Cardiac fibroblast (primary cell): ENCODE measurements at regions not wholly inside any gene's neighbourhood (a gene's known extent, or its start where the extent isn't known, plus 50 kb on each side); places are given as distances from the start of the nearest gene placed in this dataset.

Experiments used
- DNase-seq, 2 donors: peaks; one replicate each; pipeline versions ENCODE4 v3.0.0 to v3.0.0-alpha.2; 2010; ENCODE audit warnings: low read depth in 2 of 2
- H3K4me3 ChIP-seq, 2 donors: replicated peaks in 1 of 2; 1 replicate in 1 of 2; 2 replicates in 1 of 2; pipeline ENCODE4 v1.5.1; 2011; ENCODE audit warnings: low read depth in 2 of 2, low read length in 2 of 2, mild to moderate bottlenecking in 2 of 2, moderate library complexity in 1 of 2
- TF ChIP-seq, protein P1 (sequence below): IDR thresholded peaks from one replicate; pipeline ENCODE4 v1.5.1; 2011; ENCODE audit warnings: low read depth, mild to moderate bottlenecking, low read length, inconsistent platforms

DNA sequence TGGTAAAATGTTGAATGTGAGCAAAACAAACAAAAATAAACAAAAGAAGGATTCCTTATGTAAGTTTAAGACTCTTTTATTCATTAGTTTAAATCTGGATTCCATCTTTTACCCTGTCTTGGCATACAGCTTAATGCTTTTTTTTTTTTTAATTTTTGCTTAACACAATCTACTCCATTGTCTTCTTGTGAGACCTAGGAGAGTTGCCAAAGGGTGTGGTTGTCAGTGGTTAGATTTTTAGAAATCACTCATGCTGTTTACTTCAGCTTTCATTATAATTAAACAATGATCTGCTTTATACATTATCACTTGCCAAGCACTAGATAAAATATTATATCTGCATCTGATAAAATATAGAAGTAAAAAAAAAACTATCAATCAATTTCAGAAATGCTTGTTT lies 77.7 kb upstream of the KITLG start:
- H3K4me3 ChIP-seq, result no peak overlapping the region
- DNase-seq, result peak; percentile 44 to 71
- TF ChIP-seq, protein P1, sequence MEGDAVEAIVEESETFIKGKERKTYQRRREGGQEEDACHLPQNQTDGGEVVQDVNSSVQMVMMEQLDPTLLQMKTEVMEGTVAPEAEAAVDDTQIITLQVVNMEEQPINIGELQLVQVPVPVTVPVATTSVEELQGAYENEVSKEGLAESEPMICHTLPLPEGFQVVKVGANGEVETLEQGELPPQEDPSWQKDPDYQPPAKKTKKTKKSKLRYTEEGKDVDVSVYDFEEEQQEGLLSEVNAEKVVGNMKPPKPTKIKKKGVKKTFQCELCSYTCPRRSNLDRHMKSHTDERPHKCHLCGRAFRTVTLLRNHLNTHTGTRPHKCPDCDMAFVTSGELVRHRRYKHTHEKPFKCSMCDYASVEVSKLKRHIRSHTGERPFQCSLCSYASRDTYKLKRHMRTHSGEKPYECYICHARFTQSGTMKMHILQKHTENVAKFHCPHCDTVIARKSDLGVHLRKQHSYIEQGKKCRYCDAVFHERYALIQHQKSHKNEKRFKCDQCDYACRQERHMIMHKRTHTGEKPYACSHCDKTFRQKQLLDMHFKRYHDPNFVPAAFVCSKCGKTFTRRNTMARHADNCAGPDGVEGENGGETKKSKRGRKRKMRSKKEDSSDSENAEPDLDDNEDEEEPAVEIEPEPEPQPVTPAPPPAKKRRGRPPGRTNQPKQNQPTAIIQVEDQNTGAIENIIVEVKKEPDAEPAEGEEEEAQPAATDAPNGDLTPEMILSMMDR, result no peak

DNA sequence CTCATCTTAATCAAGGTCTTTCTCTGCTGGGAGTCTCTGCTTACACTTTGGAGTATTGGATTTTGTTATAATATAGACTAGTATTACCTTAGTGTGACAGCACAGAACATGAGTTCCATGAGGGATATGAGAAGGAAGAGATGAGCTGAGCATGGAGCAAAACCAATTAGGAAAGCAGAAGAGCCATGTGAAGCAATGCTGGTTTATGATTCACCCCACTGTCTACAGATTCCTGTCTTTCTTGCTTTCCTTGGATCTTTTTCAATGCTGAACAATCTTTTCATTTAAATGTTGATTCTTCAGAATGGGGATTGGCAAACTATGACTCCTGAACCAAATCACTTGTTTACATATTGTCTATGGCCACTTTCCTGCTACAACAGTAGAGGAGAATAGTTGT lies 70.4 kb upstream of the KITLG start:
- DNase-seq, result peak; percentile 25 to 80
- TF ChIP-seq, protein P1, result no peak
- no peak overlapping the region for H3K4me3 ChIP-seq

- no peak for DNase-seq
- TF ChIP-seq, protein P1, result no peak
- no peak overlapping the region for H3K4me3 ChIP-seq
Observed at GRCh38 chr12:88648625-88649024, 68.4 kb upstream of the KITLG start.

DNA sequence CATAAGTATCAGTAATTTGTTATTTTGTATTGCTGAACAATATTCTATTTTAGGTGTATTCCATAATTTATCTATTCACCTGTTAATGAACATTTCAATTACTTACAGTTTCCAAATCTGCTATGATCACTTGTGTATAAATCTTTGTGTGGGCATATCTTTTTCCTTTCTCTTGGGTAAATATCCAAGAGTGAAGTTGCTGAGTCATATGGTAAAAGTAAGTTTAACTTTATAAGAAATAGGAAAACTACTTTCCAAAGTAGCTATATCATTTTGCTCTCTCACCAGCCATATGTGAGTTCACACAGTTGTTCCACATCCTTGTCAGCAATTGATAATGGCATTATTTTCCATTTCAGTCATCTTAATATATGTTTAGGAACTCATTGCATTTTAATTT lies 66.6 kb upstream of the KITLG start:
- TF ChIP-seq, protein P1, result no peak
- no peak overlapping the region for H3K4me3 ChIP-seq
- DNase-seq, result no peak

GRCh38 chr12:88645816-88646215 lies 65.5 kb upstream of the KITLG start:
- DNase-seq, result no peak
- no peak overlapping the region for H3K4me3 ChIP-seq
- TF ChIP-seq, protein P1, result no peak

GRCh38 chr12:88644946-88645702 lies 64.9 kb upstream of the KITLG start:
- no peak overlapping the region for H3K4me3 ChIP-seq
- no peak for DNase-seq
- TF ChIP-seq, protein P1, result no peak

DNA sequence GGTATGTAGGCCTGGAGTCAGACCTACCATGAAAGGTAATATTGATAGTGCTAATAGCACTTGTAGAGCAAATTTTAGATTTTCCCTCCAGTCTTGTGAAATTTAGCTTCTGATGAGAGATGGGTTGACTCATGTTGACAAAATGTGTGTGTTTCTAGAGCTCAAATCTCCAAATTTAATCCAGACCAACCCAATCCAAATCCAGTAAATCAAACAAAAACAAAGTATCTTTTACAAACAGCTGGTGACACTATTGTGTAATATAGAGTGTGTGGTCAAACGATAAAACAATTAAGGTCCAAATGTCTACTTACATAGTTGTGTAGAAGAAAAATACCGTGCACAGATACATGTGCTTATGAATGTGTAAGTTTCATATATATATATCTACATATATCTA lies 63.4 kb upstream of the KITLG start:
- no peak overlapping the region for H3K4me3 ChIP-seq
- peak in 1 of 2 donors; percentile 43 for DNase-seq
- TF ChIP-seq, protein P1, result no peak
